ENCODE measurements at regions not wholly inside any gene's neighbourhood (a gene's known extent, or its start where the extent isn't known, plus 50 kb on each side); places are given as distances from the start of the nearest gene placed in this dataset.

DNA sequence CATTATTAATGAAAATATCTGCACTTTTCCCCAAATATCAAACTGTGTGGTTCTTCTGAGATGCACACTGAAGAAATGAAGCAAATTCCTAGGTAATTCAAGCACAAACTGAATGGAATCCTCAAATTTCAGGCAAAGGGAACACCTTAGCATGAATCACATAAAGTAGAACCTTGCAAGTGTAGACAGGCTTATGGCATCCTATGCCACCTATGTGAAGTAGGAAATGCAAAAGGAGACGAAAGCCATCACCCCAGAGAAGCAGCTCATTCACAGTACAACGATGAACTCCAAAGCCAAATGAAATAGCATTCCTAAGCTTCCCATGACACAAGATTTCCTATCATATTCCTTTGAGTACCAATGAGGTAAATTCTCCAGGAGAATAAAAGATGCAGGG is 461.2 kb upstream of the RUNX1 start:
- CTCF ChIA-PET, result no interaction called here
- TF ChIP-seq ZXDB (tag by site-specific recombination; IDR thresholded peaks at IDR 0.05), result no peak
- no peak for TF ChIP-seq SP7 (tag by site-specific recombination; IDR thresholded peaks at IDR 0.05)
- no peak for TF ChIP-seq ZNF169 (tag by site-specific recombination; IDR thresholded peaks at IDR 0.05)
- TF ChIP-seq ZFP3 (tag by site-specific recombination; IDR thresholded peaks at IDR 0.05; ENCODE audit: low read depth), result no peak
- no peak for TF ChIP-seq MYNN (tag by site-specific recombination; IDR thresholded peaks at IDR 0.05; ENCODE audit: borderline replicate concordance)
- TF ChIP-seq GFI1B (tag by site-specific recombination; IDR thresholded peaks at IDR 0.05), result no peak
- TF ChIP-seq ZNF311 (tag by site-specific recombination; IDR thresholded peaks at IDR 0.05; ENCODE audit: borderline replicate concordance), result no peak
- no peak for TF ChIP-seq ZNF140 (tag by site-specific recombination; IDR thresholded peaks at IDR 0.05)
- TF ChIP-seq KLF7 (tag by site-specific recombination; IDR thresholded peaks at IDR 0.05; ENCODE audit: borderline replicate concordance), result no peak
- no peak for TF ChIP-seq ZNF510 (tag by site-specific recombination; IDR thresholded peaks at IDR 0.05; ENCODE audit: insufficient replicate concordance)
- H3K36me3 ChIP-seq (ENCODE audit: control insufficient read depth in 2 of 2, insufficient read depth in 1 of 2, low read length in 2 of 2), result no peaks in the 10 kb centered on the region
- POLR2A ChIA-PET, result no interaction called here
- peaks cover 11% of the 10 kb centered on the region; the same call in 1 of the 2 replicates for H3K4me1 ChIP-seq (ENCODE audit: control insufficient read depth, insufficient read depth, low read length)
- no peaks in the 10 kb centered on the region for H3K9me3 ChIP-seq (ENCODE audit: control insufficient read depth, insufficient read depth, low read depth, low read length)
- H3K4me3 ChIP-seq (ENCODE audit: low read depth, low read length), result no peak overlapping the region
- no peak overlapping the region for H3K27ac ChIP-seq (ENCODE audit: extremely low read depth, low read depth, low read length)

DNA sequence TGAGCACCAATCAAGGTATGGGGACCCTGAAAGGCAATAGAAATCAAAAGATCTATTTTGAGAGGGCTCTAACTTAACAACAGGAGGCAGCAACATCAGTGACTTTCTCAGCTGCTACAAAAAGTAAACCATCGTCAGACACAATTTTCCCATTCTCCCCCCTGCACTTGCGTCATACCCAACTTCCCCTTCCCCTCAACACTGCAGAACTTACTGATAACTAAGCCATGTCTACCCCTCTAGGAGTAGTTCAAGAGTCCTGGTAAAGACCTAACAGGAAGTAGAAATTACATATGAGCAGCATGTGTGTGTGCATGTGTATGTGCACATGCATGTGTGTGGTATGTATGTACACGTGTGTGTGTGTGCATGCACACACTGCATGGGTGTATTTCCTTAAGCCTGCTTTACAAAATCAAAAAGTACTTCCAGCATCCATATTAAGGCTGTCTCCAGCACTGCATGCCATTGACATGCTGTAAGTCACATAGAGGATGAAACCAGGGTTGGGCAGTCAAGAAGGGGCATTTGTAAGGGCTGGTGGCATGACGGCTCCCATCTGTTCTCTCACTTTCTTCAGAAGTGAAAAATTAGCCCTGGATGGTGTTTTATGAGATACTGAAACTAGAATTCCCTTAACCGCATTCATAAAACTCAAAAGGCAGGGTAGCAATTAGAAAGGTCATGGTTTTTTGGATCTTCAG is 460.1 kb upstream of the RUNX1 start:
- TF ChIP-seq ZNF248 (tag by site-specific recombination; IDR thresholded peaks at IDR 0.05), result no peak
- TF ChIP-seq OSR2 (tag by site-specific recombination; IDR thresholded peaks at IDR 0.05), result no peak
- no peak for TF ChIP-seq ZNF433 (tag by site-specific recombination; IDR thresholded peaks at IDR 0.05; ENCODE audit: low read depth)
- TF ChIP-seq ZNF792 (tag by site-specific recombination; IDR thresholded peaks at IDR 0.05), result no peak
- TF ChIP-seq KLF7 (tag by site-specific recombination; IDR thresholded peaks at IDR 0.05; ENCODE audit: borderline replicate concordance), result no peak
- no peak for TF ChIP-seq ZNF138 (tag by site-specific recombination; IDR thresholded peaks at IDR 0.05; ENCODE audit: borderline replicate concordance)
- Histone ChIP-seq H3K27ac (ENCODE audit: extremely low read depth, low read depth, low read length) (no peak overlapping the region), H3K36me3 (ENCODE audit: control insufficient read depth in 2 of 2, insufficient read depth in 1 of 2, low read length in 2 of 2) (no peaks in the 10 kb centered on the region), H3K4me3 (ENCODE audit: low read depth, low read length) (no peak overlapping the region), H3K4me1 (ENCODE audit: control insufficient read depth, insufficient read depth, low read length) (peaks cover 11% of the 10 kb centered on the region; the same call in 1 of the 2 replicates), H3K9me3 (ENCODE audit: control insufficient read depth, insufficient read depth, low read depth, low read length) (no peaks in the 10 kb centered on the region)
- POLR2A ChIA-PET, result no interaction called here
- CTCF ChIA-PET, result no interaction called here

DNA sequence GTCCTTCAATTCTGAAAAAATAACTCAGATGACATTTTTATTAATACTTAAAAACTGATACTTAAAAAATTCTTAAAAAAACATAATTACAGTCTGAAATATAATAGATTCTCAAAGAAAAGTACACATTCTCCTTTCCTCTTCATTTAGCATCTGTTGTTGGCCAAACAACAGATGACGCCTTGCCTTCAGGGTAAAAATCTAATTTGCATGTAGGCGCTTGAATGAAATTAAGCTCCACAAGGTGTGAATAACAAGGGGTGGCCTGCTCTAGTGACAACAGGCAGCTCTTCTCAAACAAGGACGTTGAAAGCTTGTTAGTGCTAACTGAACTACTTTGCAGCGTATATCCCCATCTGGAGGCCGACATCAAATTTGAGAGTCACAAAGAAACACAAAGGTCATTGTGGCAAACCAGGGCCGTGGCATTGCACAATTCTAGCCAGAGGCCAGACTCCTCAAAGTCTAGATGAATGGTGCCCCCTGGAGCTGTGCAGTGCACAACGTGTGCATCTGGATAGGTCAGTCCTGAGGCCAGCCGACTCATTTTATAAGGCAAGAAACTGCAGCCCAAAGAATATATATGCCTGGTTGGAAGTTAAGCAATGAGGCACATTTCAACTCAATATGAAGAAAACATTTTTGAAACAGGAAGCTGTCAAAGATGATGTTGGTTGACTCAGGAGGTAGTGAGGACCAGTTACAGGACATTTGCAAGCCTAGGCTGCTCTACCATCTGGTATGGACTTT is 459.2 kb upstream of the RUNX1 start:
- H3K4me1 ChIP-seq (ENCODE audit: control insufficient read depth, insufficient read depth, low read length), result peaks cover 11% of the 10 kb centered on the region; the same call in 1 of the 2 replicates
- CTCF ChIA-PET, result interaction anchor here (0.6 kb wide), 1 partner anchor 863 kb away, joined by 9 read pairs; no protein-coding TSS in a partner anchor
- POLR2A ChIA-PET, result interaction anchor here (0.9 kb wide), 1 partner anchor 619 kb away, joined by 3 read pairs; no protein-coding TSS in a partner anchor
- H3K36me3 ChIP-seq (ENCODE audit: control insufficient read depth in 2 of 2, insufficient read depth in 1 of 2, low read length in 2 of 2), result no peaks in the 10 kb centered on the region
- H3K4me3 ChIP-seq (ENCODE audit: low read depth, low read length), result no peak overlapping the region
- H3K9me3 ChIP-seq (ENCODE audit: control insufficient read depth, insufficient read depth, low read depth, low read length), result no peaks in the 10 kb centered on the region
- no peak overlapping the region for H3K27ac ChIP-seq (ENCODE audit: extremely low read depth, low read depth, low read length)
- TF ChIP-seq, protein P1, sequence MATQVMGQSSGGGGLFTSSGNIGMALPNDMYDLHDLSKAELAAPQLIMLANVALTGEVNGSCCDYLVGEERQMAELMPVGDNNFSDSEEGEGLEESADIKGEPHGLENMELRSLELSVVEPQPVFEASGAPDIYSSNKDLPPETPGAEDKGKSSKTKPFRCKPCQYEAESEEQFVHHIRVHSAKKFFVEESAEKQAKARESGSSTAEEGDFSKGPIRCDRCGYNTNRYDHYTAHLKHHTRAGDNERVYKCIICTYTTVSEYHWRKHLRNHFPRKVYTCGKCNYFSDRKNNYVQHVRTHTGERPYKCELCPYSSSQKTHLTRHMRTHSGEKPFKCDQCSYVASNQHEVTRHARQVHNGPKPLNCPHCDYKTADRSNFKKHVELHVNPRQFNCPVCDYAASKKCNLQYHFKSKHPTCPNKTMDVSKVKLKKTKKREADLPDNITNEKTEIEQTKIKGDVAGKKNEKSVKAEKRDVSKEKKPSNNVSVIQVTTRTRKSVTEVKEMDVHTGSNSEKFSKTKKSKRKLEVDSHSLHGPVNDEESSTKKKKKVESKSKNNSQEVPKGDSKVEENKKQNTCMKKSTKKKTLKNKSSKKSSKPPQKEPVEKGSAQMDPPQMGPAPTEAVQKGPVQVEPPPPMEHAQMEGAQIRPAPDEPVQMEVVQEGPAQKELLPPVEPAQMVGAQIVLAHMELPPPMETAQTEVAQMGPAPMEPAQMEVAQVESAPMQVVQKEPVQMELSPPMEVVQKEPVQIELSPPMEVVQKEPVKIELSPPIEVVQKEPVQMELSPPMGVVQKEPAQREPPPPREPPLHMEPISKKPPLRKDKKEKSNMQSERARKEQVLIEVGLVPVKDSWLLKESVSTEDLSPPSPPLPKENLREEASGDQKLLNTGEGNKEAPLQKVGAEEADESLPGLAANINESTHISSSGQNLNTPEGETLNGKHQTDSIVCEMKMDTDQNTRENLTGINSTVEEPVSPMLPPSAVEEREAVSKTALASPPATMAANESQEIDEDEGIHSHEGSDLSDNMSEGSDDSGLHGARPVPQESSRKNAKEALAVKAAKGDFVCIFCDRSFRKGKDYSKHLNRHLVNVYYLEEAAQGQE (tag by site-specific recombination; IDR thresholded peaks at IDR 0.05), result no peak
- TF ChIP-seq ZNF350 (tag by site-specific recombination; IDR thresholded peaks at IDR 0.05) (no peak), ZNF140 (tag by site-specific recombination; IDR thresholded peaks at IDR 0.05) (no peak), ZNF239 (tag by site-specific recombination; IDR thresholded peaks at IDR 0.05) (no peak), ZNF600 (tag by site-specific recombination; IDR thresholded peaks at IDR 0.05) (no peak), KLF10 (tag by site-specific recombination; IDR thresholded peaks at IDR 0.05) (no peak), SP2 (tag by site-specific recombination; IDR thresholded peaks at IDR 0.05) (no peak), ZNF521 (tag by site-specific recombination; IDR thresholded peaks at IDR 0.05) (no peak)
- TF ChIP-seq, protein P2, sequence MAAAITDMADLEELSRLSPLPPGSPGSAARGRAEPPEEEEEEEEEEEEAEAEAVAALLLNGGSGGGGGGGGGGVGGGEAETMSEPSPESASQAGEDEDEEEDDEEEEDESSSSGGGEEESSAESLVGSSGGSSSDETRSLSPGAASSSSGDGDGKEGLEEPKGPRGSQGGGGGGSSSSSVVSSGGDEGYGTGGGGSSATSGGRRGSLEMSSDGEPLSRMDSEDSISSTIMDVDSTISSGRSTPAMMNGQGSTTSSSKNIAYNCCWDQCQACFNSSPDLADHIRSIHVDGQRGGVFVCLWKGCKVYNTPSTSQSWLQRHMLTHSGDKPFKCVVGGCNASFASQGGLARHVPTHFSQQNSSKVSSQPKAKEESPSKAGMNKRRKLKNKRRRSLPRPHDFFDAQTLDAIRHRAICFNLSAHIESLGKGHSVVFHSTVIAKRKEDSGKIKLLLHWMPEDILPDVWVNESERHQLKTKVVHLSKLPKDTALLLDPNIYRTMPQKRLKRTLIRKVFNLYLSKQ (tag by site-specific recombination; IDR thresholded peaks at IDR 0.05; ENCODE audit: borderline replicate concordance), result no peak
- TF ChIP-seq, protein P3, sequence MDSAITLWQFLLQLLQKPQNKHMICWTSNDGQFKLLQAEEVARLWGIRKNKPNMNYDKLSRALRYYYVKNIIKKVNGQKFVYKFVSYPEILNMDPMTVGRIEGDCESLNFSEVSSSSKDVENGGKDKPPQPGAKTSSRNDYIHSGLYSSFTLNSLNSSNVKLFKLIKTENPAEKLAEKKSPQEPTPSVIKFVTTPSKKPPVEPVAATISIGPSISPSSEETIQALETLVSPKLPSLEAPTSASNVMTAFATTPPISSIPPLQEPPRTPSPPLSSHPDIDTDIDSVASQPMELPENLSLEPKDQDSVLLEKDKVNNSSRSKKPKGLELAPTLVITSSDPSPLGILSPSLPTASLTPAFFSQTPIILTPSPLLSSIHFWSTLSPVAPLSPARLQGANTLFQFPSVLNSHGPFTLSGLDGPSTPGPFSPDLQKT (IDR thresholded peaks at IDR 0.05; ENCODE audit: borderline replicate concordance, low read depth, low read length), result no peak

Measured in HEK293 (cell line).